ENCODE measurements at regions not wholly inside any gene's neighbourhood (a gene's known extent, or its start where the extent isn't known, plus 50 kb on each side); places are given as distances from the start of the nearest gene placed in this dataset.

DNA sequence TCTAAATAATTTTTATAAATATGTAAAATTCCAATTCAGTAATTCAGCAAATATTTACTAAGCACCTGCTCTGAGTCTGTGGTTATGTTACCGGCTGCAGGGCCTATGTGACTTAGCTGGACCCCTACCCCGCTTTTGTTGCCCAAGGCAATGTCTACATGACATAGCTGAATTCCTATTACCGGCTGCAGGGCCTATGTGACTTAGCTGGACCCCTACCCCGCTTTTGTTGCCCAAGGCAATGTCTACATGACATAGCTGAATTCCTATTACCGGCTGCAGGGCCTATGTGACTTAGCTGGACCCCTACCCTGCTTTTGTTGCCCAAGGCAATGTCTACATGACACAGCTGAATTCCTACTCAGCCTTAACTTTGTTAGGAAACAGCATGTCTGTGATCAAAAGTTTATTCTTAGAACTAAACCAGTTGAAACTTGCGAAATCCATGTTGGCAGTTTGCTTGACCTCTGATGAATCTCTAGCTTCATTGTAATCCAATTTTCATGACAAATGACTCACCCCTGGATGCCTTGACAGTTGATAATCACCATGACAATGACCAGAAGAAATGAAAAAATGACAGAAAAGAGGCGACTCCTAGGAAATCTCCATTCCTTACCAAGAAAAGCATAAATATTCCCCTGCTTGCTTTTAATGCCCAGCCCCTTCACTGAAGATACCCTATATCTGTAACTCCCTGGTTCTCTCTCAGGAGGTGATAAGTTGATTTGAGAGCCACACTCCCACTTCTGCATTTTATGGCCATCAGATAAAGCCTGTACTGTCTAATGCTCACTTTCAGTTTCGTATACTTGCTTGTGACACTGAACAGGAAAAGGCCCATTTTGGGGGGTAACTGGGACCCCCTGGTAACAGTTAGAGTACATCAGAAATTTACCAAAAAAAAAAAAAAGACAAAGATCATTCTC lies 148.4 kb upstream of the SYT10 start:
- H3K4me1 ChIP-seq (ENCODE audit: low read length): peaks cover 13% of the 10 kb centered on the region
- H3K9ac ChIP-seq (ENCODE audit: low read length): no peak overlapping the region
- no peaks in the 10 kb centered on the region for H3K9me3 ChIP-seq (replicated peaks; ENCODE audit: insufficient read depth, low read length)
- no peaks in the 10 kb centered on the region for H3K9me2 ChIP-seq (replicated peaks; ENCODE audit: insufficient read depth, low read length)
- H3K79me2 ChIP-seq (ENCODE audit: low read length): no peaks in the 10 kb centered on the region
- no peaks in the 10 kb centered on the region for H3K36me3 ChIP-seq (replicated peaks; ENCODE audit: insufficient read depth, low read length)
- peak overlapping the region; percentile 42; the same call in 1 of the 2 replicates for H3K27ac ChIP-seq (ENCODE audit: low read length)
- H3K4me3 ChIP-seq (ENCODE audit: low read length): 0 out of 2 replicates have a peak overlapping the region, but pooled peaks have one; percentile 10
- peak; percentile 62 for DNase-seq
- H3K4me2 ChIP-seq (ENCODE audit: low read depth, low read length): peak overlapping the region; percentile 31; the same call in 1 of the 2 replicates
- TF ChIP-seq, protein P1, sequence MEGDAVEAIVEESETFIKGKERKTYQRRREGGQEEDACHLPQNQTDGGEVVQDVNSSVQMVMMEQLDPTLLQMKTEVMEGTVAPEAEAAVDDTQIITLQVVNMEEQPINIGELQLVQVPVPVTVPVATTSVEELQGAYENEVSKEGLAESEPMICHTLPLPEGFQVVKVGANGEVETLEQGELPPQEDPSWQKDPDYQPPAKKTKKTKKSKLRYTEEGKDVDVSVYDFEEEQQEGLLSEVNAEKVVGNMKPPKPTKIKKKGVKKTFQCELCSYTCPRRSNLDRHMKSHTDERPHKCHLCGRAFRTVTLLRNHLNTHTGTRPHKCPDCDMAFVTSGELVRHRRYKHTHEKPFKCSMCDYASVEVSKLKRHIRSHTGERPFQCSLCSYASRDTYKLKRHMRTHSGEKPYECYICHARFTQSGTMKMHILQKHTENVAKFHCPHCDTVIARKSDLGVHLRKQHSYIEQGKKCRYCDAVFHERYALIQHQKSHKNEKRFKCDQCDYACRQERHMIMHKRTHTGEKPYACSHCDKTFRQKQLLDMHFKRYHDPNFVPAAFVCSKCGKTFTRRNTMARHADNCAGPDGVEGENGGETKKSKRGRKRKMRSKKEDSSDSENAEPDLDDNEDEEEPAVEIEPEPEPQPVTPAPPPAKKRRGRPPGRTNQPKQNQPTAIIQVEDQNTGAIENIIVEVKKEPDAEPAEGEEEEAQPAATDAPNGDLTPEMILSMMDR (IDR thresholded peaks at IDR 0.05; ENCODE audit: low read length): no peak
- TF ChIP-seq EZH2phosphoT487 (IDR thresholded peaks at IDR 0.05; ENCODE audit: low read length): no peak
- no peak for TF ChIP-seq EZH2 (optimal IDR thresholded peaks at IDR 0.05; ENCODE audit: low read depth, low read length)
- H3F3A ChIP-seq (ENCODE audit: insufficient read depth, low read length): peaks cover 3% of the 10 kb centered on the region; the same call in 1 of the 2 replicates
- H2AFZ ChIP-seq (ENCODE audit: low read length): 0 out of 2 replicates have a peak overlapping the region, but pooled peaks have one; percentile 24
- no peaks in the 10 kb centered on the region for H3K27me3 ChIP-seq (replicated peaks; ENCODE audit: insufficient read depth, low read length)
- no peaks in the 10 kb centered on the region for H4K20me1 ChIP-seq (ENCODE audit: insufficient read depth, low read length)

DNA sequence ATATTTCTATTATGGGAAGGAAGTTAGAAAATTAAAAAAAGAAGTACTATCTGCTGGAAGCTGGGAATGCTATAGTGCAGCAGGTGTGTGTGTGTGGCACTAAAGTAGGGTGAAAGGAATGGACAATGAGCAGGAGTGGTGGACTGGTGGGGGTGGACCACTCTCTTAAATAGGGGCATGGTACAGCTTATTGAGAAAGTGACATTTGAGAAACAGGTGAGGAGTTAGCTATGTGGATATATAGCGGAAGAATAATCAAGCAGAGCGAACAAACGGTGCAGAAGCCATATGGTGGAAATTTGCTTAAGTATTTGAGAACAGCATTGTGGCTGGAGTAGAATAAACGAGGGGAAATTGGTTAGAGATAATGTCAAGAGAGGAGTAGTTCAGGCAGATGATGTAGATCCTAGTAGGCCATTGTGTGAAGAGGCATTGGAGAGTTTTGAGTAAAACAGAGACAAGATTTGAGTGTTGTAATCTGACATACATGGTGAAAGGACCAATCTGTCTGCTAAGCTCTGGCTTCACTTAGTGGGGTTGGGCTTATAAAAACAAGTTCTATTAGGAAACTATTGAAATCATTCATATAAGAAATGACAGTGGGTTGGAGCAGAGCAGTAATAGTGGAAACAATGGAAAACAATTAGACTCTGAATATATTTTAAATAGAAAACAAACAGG lies 149.2 kb upstream of the SYT10 start:
- TF ChIP-seq EZH2phosphoT487 (IDR thresholded peaks at IDR 0.05; ENCODE audit: low read length): no peak
- TF ChIP-seq, protein P1 (IDR thresholded peaks at IDR 0.05; ENCODE audit: low read length): no peak
- TF ChIP-seq EZH2 (optimal IDR thresholded peaks at IDR 0.05; ENCODE audit: low read depth, low read length): no peak
- Histone ChIP-seq H3F3A (ENCODE audit: insufficient read depth, low read length) (peaks cover 3% of the 10 kb centered on the region; the same call in 1 of the 2 replicates), H2AFZ (ENCODE audit: low read length) (no peak overlapping the region), H3K9ac (ENCODE audit: low read length) (no peak overlapping the region), H3K36me3 (replicated peaks; ENCODE audit: insufficient read depth, low read length) (no peaks in the 10 kb centered on the region), H3K27ac (ENCODE audit: low read length) (no peak overlapping the region; the same call in 1 of the 2 replicates), H3K4me3 (ENCODE audit: low read length) (no peak overlapping the region), H3K4me1 (ENCODE audit: low read length) (peaks cover 13% of the 10 kb centered on the region), H3K9me2 (replicated peaks; ENCODE audit: insufficient read depth, low read length) (no peaks in the 10 kb centered on the region), H3K27me3 (replicated peaks; ENCODE audit: insufficient read depth, low read length) (no peaks in the 10 kb centered on the region), H3K4me2 (ENCODE audit: low read depth, low read length) (peak overlapping the region; percentile 31; the same call in 1 of the 2 replicates), H3K9me3 (replicated peaks; ENCODE audit: insufficient read depth, low read length) (no peaks in the 10 kb centered on the region), H3K79me2 (ENCODE audit: low read length) (no peaks in the 10 kb centered on the region), H4K20me1 (ENCODE audit: insufficient read depth, low read length) (no peaks in the 10 kb centered on the region)
- no peak for DNase-seq

DNA sequence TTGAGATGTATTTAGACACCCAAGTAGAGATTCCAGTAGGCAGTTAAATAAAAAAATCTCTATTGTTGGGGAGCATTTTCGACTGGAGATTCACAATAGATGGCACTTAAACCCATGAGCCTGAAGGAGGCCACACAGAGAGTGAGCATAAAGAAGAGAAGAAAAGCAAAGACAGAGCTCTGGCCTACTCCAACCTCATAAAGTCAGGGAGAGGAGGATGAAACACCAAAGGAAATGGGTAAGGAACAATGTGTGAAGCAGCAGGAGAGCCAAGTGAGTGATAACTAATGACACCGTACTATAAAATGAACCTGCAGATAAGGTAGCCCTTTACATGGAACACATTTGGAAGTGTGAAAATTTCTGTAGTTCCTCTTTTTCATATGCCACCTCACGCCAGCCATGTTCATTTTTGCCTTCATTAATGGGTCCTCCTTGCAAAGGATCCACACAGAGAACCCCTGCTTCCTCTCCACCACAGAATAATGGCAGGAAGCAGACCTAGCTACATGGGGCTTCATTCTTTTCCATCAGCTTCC lies 150.0 kb upstream of the SYT10 start:
- TF ChIP-seq, protein P1 (IDR thresholded peaks at IDR 0.05; ENCODE audit: low read length): no peak
- TF ChIP-seq EZH2 (optimal IDR thresholded peaks at IDR 0.05; ENCODE audit: low read depth, low read length) (no peak), EZH2phosphoT487 (IDR thresholded peaks at IDR 0.05; ENCODE audit: low read length) (no peak)
- Histone ChIP-seq H3K4me1 (ENCODE audit: low read length) (peaks cover 13% of the 10 kb centered on the region), H2AFZ (ENCODE audit: low read length) (no peak overlapping the region)

More for the DNA sequence above, 150.0 kb upstream of the SYT10 start:
- no peaks in the 10 kb centered on the region for H3K36me3 ChIP-seq (replicated peaks; ENCODE audit: insufficient read depth, low read length)
- no peaks in the 10 kb centered on the region for H3K9me2 ChIP-seq (replicated peaks; ENCODE audit: insufficient read depth, low read length)
- no peaks in the 10 kb centered on the region for H3K27me3 ChIP-seq (replicated peaks; ENCODE audit: insufficient read depth, low read length)
- no peak overlapping the region for H3K4me3 ChIP-seq (ENCODE audit: low read length)
- no peak overlapping the region for H3K4me2 ChIP-seq (ENCODE audit: low read depth, low read length)
- H3K79me2 ChIP-seq (ENCODE audit: low read length): no peaks in the 10 kb centered on the region
- no peak overlapping the region for H3K9ac ChIP-seq (ENCODE audit: low read length)
- no peaks in the 10 kb centered on the region for H3K9me3 ChIP-seq (replicated peaks; ENCODE audit: insufficient read depth, low read length)
- H3F3A ChIP-seq (ENCODE audit: insufficient read depth, low read length): peaks cover 3% of the 10 kb centered on the region; the same call in 1 of the 2 replicates
- no peaks in the 10 kb centered on the region for H4K20me1 ChIP-seq (ENCODE audit: insufficient read depth, low read length)
- no peak for DNase-seq
- H3K27ac ChIP-seq (ENCODE audit: low read length): no peak overlapping the region
